ENCODE measurements at regions not wholly inside any gene's neighbourhood (a gene's known extent, or its start where the extent isn't known, plus 50 kb on each side); places are given as distances from the start of the nearest gene placed in this dataset.

DNA sequence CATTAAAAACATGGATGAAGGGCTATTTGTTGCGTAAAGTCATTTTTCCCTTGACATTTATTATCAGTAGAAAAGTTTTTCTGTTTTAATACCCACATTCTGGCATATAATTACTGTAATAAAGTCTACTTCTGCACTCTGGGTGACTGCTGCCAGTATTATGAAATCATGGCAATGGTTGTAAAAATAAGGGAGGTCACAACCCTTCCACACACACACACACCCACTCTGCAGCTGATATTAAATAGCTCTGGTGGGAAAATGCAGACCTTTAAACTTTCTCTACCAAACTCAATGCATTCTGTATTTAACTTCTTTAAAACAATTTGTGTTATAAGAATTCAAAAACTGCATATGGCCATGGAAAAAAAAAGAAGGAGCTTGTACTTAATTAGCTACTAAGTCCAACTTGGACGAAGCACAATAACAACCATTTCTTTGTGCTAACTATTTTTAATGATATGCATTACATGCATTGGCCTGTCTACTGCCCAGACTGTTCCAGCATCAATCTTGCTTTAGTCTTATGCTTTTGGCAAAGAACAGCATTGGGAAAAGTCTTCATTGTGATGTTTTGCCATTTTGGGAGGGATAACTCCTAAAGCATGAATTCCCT lies 137.6 kb upstream of the MAP3K1 start:
- TF ChIP-seq GATA2 (IDR thresholded peaks at IDR 0.05; ENCODE audit: low read depth, low read length), result no peak
- no peak for TF ChIP-seq GATA3 (IDR thresholded peaks at IDR 0.05; ENCODE audit: low read depth, low read length)

Data from SH-SY5Y (cell line).